Gastrocnemius medialis (tissue), 4 donors: ENCODE measurements at regions not wholly inside any gene's neighbourhood (a gene's known extent, or its start where the extent isn't known, plus 50 kb on each side); places are given as distances from the start of the nearest gene placed in this dataset.

Experiments used
- CTCF ChIP-seq, 5 experiments: fragments of 450-650 bp in 3 of 5; fragments of 200-600 bp in 2 of 5; sonication (generic) in 2 of 5; IDR thresholded peaks in 4 of 5; conservative IDR thresholded peaks in 1 of 5; 1 replicate in 4 of 5; 2 replicates in 1 of 5; pipeline ENCODE4 v1.5.1; 2016 to 2019; ENCODE audit warnings: antibody characterized with exemption in 5 of 5, mild to moderate bottlenecking in 3 of 5, moderate library complexity in 3 of 5
- POLR2A ChIP-seq, 2 donors: fragments of 450-650 bp; IDR thresholded peaks; one replicate each; pipeline ENCODE4 v1.6.1; 2017; ENCODE audit warnings: antibody characterized with exemption in 2 of 2, mild to moderate bottlenecking in 2 of 2, moderate library complexity in 2 of 2

GRCh38 chr3:68057637-68058320, 403.4 kb upstream of the SUCLG2 start:
- TF ChIP-seq CTCF (IDR thresholded peaks at IDR 0.05 in 4 of 5, conservative IDR thresholded peaks at IDR 0.05 in 1 of 5) (no peak), POLR2A (IDR thresholded peaks at IDR 0.05) (no peak)
